HG03378 (cell line): ENCODE measurements at regions not wholly inside any gene's neighbourhood (a gene's known extent, or its start where the extent isn't known, plus 50 kb on each side); places are given as distances from the start of the nearest gene placed in this dataset.

Source experiments
- ATAC-seq: cut with Tn5 transposase; IDR thresholded peaks from one replicate; pipeline ENCODE4 v1.9.1; 2021; ENCODE audit warnings: mild to moderate bottlenecking, moderate library complexity; ENCODE audit not compliant: unreplicated experiment

DNA sequence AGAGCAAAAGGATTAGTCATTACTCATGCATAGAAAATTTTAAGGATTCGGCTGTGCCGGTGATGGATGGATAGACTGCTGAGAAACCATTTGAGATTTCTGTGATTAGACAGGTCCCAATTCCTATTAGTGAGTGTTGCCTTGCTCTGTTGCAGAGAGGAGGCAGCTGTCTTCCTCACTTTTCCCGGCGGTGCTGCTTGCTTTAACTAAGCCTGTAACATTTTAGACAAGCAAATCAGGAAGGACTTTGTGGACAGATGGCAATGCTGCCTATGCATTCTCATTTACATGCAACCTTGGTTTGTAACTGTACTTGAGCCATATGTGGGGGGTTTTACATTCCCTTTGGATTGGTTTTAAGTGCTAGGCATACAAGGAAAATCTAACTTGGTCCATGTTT, 1176.3 kb downstream of the CDH18 start:
- no peak for ATAC-seq

GRCh38 chr5:18828351-18828750, 1159.6 kb downstream of the CDH18 start:
- ATAC-seq = no peak

- ATAC-seq = no peak
Measured at GRCh38 chr5:18829539-18829938, 1158.5 kb downstream of the CDH18 start.

DNA sequence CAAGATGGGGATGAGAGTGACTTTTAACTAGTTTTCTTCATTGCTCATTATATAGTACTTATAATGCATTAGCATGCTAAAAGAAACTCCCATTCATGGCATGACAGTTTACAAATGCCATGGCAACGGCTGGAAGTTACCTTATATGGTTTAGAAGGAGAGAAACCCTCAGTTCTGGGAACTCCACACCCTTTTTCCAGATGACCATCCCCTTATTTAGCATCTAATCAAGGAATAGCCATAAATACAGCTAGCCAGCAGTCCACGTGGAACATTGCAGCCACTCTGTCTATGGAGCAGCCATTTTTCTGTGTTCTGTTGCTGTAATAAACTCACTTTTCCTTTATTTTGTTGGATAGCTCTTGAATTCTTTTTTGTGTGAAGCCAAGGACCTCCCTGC, 1137.8 kb downstream of the CDH18 start:
- no peak for ATAC-seq

GRCh38 chr5:18872978-18873377, 1115.0 kb downstream of the CDH18 start:
- no peak for ATAC-seq

DNA sequence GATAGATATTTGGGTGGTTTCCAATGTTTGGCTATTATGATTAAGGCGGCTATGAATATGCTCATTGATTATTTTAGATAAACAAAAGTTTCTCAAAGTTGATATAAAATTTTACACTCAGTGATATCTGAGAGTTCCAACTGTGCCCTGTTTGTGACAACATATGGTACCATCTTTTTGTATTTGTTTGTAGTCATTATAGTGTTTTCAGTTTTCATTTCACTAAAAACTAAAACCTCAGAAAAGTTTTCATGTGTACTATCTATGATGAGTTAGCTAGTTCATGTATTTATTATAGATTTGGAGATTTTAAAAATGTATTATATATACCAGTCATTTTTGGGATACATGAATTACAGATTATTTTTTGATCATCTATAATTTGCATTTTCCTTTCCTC, 1111.4 kb downstream of the CDH18 start:
- ATAC-seq = no peak

- no peak for ATAC-seq
Measured at GRCh38 chr5:18881615-18882014, 1106.4 kb downstream of the CDH18 start.

DNA sequence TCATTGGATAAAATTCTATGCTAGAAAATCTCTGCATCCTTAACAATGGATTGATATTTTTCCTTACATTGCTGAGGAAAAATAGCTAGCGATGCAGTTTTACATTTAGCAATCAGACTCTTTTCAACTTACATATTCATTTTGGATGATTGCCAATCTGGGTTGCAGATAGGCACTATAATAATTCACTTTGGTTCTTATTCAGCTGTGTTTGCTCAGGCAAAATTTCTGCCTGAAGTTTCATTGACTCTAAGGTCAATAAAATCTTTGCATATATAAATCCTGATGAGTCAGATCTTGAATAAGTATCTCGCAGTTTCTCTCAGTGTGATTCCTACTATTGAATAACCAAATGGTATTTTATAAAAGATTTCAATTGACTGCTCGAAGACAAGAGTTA, 1105.8 kb downstream of the CDH18 start:
- no peak for ATAC-seq

DNA sequence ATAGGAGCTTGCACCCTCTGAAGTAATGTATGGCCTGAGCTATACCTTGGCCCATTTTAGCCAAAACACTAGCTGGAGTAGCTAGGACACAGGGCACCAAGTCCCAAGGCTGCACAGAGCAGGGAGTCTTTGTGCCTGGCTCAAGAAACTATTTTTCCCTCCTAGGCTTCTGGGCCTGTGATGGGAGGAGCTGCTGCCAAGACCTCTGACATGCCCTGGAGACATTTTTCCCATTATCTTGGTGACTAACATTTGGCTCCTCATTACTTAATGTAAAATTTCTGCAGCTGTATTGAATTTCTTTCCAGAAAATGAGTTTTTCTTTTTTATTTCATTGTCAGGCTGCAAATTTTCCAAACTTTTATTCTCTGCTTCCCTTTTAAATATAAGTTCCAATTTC, 1099.2 kb downstream of the CDH18 start:
- no peak for ATAC-seq

- no peak for ATAC-seq
Measured at GRCh38 chr5:18900644-18901043, 1087.4 kb downstream of the CDH18 start.

DNA sequence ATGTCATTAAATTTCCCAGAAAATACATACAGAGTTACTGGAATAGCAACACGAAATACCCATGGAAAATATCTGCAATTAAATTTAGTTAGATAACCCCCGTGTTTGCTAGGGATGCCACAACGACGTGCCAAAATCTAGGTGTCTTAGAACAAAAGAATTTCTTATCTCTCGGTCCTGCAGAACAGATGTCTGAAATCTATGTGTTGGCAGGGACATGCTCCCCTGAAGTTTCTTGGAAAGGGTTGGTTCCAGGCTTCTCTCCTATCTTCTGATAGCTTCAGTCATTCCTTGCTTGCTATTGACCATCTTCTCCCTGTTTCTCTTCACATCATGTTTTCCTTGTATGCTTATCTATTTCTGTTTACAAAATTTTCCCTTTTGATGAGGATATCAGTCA, 1067.0 kb downstream of the CDH18 start:
- no peak for ATAC-seq

GRCh38 chr5:18932081-18932480, 1055.9 kb downstream of the CDH18 start:
- no peak for ATAC-seq

DNA sequence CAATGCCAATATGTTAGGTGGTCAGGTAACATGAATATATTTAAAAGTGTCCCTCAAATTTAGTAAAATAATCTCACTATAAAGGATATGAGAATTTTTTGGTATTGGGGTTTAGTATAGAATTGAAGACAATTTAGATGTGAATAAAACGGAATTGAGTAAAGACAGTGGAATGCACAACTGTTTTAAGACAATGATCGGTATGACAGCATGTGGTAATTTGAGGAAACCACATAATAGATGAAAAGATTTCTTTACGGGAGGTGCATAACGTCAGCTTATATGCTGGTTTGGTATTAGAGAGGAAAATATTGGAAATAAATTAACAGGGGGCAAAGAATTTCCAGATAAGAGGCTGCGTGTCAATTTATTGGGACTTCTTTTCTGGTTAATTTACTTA, 1043.2 kb downstream of the CDH18 start:
- ATAC-seq = no peak

GRCh38 chr5:18954239-18954638, 1033.8 kb downstream of the CDH18 start:
- ATAC-seq = no peak

GRCh38 chr5:18959535-18959934, 1028.5 kb downstream of the CDH18 start:
- no peak for ATAC-seq

- ATAC-seq = no peak
Measured at GRCh38 chr5:18961234-18961633, 1026.8 kb downstream of the CDH18 start.

DNA sequence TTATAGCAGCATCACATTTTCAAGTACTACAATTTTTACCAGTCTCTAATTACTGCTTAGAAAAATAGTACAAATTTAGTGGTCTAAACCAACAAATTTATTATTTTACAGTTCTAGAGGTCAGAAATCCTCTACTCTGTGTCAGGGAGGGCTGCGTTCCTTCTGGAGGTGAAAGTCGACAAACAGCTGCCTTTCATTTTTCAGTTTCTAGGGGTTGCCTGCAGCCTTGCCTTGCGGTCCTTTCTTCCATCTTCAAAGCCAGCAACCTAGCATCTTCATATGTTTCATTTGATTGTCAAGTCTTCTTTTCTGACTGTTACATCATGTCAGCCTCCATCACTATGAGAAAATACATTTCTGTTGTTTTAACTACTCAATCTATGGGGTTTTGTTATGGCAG, 1022.1 kb downstream of the CDH18 start:
- ATAC-seq = no peak

DNA sequence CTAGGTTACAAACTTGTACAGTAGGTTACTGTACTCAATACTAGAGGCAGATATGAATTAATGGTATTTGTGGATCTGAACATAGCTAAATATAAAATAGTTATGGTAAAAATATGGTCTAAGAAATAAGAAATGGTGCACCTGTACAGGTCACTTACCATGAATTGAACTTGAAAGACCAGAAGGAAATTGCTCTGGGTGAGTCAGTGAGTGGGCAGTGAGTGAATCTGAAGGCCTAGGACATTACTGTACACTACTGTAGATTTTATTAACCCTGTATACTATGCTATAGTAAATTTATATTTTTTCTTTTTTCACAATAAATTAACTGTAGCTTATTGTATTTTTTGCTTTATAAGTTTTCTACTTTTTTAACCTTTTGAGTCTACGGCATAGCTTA, 1020.4 kb downstream of the CDH18 start:
- ATAC-seq = no peak

- ATAC-seq = no peak
Measured at GRCh38 chr5:18968966-18969365, 1019.0 kb downstream of the CDH18 start.

DNA sequence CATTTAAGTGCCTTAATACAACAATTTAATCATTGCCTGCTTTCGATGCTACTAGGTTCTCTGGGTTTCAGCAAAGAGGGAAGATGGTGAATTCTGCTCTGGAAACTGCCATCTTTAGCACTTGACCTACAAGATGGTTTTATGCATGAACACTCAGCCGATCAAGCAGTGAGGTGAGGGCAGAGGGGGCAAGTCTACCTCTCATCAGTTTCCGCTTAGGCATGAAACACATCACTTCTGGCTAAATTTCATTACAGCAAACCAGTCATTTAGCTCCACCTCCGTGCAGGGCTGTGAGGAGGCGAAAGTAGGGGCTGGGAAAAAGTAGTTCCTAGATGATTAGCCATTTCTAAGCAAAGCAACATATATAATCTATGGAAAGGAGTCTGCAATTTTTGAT, 1018.0 kb downstream of the CDH18 start:
- ATAC-seq = no peak

GRCh38 chr5:18972177-18972576, 1015.8 kb downstream of the CDH18 start:
- no peak for ATAC-seq

- no peak for ATAC-seq
Measured at GRCh38 chr5:18975624-18976023, 1012.4 kb downstream of the CDH18 start.

GRCh38 chr5:18977880-18978279, 1010.1 kb downstream of the CDH18 start:
- ATAC-seq = no peak

DNA sequence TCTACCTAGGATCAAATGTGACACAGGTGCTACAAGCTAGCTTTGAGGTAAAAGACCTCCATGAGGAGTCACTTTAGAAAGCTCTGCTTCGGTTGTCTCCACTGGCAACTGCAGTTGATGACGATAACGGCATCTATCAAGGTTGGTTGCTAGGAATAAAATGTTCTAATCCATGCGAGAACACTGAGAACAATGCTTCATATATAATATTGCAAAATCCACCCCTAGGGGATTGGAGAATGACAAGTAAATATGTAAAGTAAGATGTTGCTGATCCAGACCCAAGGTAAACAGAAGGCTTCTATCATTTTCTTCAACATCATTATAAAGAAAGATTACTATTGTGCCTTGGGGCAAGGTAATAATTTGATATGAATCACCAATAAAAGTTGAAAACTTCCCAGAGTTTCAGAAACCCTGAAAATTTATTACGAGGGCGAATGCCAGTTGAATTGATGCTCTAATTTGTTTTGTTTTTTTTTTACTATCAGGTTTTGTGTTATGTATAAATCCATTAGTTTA, 1003.4 kb downstream of the CDH18 start:
- no peak for ATAC-seq
